NCI-H187 (cell line): ENCODE measurements at regions not wholly inside any gene's neighbourhood (a gene's known extent, or its start where the extent isn't known, plus 50 kb on each side); places are given as distances from the start of the nearest gene placed in this dataset.

Source experiments
- DNase-seq, 2 experiments: peaks; one replicate each; lab custom pipeline; 2025; lab: John Stamatoyannopoulos, UW

DNA sequence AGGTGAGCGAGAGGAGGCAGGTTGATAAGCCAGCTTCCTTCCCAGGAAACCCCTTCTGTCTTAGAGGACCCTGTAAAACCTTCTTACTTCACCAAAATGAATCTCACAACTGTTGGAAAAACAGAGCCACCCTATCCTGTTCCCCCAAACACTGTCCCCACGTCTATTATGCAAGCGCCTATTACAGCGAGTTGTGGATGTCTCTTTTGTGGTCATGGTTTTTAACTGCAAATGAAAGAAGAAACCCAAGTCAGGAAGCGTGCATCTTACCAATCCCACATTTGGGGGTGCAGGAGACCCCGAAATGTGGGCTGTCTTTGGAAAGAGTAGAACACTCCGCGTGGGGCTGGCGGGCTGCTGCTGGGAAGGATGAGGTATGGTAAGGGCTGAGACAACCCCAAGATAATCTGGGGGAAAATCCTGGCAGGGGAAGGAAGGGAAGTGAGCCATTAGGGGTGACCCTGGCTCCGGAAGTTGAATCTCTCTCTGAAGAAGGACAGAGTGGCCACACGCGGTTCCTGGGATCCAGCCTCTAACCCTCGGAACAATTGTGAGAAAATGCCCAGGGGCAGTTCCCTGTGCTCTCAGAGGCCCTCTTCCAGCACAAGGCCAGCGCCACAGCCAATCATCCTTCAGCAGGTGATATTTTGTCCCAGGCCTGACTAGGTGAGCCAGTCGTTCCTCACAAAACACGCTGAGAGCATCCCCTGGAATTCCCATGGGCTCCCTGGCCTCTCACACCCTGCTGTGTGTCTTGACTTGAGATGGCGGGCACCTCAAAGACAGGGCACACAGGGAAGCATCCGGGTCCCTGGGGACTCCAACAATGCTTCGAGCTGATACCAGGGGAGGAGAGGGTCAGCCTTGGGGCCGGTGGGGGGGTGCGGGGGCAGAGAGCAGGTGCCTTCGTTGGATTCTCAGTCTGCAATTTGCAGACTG, 168.5 kb upstream of the IRF2BP2 start:
- DNase-seq = no peak

DNA sequence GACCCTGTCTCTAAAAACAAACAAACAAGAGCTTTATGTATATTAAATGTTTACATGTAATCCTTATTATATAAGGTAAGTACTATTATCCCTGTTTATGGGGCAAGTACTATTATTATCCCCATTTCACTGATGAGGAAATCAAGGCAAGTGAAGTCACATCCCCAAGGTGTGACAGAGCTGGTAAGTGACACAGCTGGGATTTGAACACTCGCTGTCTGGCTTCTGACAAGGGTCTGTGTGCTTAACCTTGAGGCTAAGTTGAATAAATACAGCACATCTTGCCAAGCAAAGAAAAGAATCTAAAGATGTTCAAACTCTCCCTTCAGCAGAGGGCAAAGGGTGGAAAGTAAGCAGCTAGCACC, 167.9 kb upstream of the IRF2BP2 start:
- DNase-seq = no peak

DNA sequence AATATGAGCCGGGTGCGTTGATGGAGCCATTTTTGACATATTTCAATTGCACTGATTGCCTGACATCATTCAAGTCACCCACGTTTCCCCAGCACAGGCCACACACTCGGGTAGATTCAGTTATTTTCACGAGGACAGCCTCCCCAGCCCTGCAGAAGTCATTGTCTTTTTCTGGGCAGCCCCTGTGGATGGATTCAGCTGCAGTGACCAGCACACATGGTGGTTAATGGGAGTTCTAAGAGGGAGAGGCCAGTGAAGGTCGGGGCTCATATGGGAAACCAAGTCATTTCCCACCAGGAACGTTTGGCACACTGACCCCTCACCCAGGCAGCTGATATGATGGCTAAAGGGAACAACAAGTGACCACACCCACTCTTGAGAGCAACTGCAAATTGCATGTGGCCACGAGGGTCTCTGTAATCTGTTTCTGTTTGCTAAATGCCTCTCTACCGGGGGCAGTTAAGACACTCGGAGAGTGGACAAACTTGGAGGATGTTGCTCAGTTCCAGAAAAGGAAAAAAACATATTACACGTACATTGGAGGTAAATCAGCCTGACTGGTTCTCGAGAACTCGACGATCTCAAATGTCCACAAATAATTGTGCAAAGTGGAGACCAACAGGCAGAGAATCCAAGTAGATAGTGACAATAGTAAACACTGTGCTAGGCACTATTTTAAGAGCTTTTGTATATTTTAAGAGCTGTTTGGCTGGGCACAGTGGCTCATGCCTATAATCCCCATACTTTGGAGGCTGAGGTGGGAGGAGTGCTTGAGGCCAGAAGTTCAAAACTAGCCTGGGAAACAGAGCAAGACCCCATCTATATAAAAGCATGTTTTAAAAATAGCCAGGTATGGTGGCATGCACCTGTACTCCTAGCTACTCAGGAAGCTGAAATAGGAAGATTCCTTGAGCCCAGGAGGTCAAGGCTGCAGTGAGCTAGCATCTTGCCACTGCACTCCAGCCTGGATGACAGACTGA, 167.2 kb upstream of the IRF2BP2 start:
- no peak for DNase-seq

DNA sequence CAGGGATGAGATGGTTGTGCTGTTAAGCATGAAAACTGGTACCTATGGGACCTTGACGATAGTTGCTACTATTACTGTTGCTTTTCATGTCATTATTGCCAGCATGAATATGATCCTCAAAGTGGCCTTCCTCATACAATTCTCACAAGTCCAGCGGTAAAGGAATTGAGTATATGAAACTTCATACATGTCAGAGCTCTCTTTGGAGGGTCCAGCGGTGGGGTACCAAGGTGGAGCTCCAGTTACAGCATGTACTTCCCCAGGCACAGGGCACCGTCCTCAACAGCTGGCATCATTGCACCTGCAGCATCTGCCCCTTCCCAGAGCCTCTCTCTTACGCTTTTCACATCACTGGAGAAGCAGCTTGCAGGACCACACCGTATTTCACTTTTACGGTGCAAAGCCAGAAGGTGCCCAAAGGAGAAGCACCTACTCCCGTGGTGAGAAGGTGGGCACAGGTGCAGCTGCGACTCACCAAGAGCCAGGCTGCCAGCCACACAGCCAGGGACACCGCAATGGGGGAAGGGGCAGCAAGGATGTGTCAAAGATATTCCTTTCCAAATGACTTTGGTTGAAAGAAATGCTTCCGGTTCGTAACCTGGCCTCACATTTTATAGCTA, 166.4 kb upstream of the IRF2BP2 start:
- DNase-seq = no peak

DNA sequence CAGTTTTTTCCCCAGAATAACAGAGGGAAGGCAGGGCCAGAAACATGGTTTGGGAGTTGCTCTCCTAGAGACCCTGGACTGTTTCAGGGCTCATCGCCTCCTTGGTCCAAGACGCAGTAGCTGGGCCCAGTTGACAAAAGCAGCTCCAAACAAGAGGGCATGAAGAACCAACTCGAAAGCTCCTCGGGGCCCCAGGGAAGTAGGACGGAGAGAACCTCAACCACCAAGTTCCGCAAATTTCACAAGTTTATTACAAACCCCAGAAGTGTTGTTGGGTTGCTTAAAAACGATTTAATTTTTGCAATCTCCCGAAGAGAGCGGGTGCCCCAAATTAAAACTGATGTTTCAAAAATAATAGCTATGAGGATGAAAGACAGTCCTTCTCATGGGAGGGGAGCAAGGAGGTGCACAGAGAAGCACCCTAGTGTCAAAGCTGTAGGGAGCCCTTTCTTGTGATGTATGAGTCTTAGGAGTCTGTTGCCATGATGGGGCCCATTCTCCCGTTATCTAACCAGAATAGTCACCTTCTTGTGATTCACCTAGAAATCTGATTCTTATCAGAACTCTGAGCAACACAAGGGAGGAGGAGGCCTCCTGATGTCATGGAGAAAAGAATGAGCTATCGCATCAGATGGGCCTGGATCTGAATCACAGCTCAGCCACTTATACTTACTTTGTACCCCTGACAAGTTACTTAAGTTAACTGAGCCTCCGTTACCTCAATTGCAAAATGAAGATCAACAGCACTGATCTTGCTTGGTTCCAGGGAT, 165.7 kb upstream of the IRF2BP2 start:
- no peak for DNase-seq

GRCh38 chr1:234774971-234775370, 165.0 kb upstream of the IRF2BP2 start:
- no peak for DNase-seq

GRCh38 chr1:234773936-234774677, 164.1 kb upstream of the IRF2BP2 start:
- DNase-seq = no peak

- no peak for DNase-seq
Measured at GRCh38 chr1:234772345-234773147, 162.6 kb upstream of the IRF2BP2 start.

- no peak for DNase-seq
Measured at GRCh38 chr1:234771642-234772344, 161.8 kb upstream of the IRF2BP2 start.

DNA sequence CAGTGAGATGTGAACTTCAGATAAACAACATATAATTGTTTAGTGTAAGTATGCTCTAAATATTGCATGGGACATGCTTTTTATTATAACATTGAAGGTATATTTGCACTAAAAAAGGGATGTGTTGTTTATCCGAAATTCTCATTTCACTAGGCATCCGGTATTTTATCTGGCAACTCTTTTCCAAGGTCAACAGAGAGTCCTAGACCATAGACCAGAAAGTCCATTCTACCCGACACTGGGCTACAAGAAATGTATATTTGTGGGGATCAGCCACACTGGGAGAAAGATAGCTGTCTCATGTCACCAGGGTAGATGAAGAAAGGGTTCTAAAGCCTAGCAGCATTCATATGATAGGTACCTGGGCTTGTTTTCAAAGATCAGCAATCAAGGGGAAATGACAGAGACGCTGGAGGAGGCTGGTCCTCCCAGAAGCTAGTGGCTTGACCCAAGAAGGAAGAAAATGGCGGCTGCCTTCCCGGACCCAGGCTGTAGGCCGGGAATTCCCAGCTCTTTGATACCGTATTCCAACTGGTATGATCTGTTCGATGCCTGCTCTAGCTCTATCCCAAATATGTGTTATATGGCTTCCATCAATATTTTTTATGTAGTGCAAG, 161.1 kb upstream of the IRF2BP2 start:
- DNase-seq = no peak

DNA sequence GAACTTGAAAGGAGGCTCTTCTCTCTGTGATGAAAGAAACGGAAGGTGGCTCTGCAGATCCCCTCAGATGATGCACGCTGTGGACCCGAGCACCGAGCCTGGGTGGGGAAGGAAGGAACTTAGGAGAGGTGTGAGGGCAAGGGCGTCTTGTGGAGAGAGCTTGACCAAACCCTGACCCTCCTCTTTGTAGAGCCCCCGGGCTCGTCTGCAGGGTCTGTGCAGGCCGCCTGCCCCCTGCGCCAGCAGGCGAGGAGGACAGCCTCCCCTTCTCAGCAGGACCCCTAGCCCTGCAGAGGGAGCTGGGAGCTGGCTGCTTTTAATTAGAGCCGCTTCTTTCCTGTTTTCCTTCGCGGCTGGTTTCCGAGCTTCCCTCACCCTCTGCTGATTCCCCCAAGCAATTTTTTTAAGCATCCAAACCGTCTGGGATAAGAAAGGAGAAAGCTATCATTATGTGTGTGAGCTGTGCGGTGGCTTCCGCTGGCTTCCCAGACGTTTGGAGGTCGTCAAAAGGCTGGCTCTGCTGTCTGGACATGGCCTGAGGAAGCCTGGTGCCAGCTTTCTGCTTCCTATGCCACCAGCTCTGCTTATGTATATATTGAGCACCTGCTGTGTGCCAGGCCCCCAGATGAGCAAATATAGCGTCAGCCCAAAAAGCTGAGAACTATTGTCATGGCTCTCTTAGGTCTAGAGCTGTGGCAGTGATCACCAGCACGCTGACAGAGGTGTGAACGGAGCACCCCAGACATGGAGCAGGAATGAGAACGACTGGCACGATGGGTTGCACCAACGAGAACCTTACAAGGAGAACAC, 160.2 kb upstream of the IRF2BP2 start:
- DNase-seq = no peak

DNA sequence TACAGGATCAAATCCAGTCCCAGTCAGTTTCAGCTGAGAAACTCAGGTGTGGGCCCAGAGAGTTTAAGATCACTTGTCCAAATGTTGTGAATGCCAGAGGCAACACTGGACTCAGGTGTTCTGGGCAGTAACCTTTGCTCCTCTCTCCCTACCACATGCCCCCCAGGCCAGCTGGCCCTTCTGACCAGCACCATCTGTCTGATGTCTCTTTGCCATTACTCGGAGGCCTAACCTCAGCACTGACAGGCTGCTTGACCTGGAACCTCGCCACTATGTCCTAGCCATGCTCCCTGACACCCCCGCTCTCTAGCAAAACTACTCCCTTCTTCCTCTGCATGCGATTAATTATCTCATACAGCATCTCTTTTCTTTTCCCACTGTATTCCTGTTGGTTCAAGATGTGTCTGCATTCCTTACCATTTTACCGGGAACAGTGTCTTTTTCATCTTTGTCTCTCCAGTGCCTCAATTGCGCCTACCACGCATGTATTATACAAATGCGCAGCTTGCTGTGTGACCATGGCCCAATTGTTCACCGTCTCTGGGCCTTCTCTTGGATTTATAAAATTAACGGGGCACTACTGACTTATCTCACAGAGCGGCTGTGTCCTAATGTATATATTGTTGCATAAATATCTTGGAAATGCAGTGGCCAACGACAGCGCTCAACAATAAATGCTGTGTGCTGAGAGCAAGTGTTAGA, 159.5 kb upstream of the IRF2BP2 start:
- DNase-seq = no peak

DNA sequence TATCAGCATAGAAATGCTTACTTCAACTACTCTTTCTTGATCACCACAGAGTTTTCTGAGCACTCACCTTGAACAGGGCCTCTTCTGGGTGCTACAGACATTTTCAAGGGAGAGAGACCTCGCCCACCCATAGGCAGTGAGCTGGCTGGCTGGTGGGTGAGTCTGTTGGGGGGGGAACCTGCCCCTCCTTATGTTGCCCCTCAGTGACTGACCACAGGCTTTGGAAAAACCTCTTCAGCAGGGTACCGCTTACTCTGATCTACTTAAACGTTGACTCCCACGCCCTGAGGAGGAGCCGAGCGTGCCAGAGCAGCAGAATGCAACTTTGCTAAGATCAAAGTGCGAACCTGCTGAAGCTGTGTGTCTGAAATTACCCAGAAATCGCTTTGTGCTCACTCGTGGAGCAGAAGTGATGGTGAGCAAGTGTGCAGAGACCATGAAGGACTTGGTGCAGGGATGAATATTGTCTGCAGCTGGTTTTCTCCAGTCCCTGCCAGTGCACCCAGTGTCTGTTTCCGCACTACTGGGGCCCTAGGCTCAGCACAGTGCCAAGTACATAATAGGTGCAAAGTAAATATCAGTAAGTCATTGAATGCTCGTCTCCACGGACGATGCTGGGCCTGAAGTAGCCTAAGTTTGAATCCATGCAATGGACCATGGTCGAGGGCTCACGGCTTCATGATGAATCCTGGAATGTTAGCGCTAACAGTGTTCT, 158.7 kb upstream of the IRF2BP2 start:
- DNase-seq = no peak

DNA sequence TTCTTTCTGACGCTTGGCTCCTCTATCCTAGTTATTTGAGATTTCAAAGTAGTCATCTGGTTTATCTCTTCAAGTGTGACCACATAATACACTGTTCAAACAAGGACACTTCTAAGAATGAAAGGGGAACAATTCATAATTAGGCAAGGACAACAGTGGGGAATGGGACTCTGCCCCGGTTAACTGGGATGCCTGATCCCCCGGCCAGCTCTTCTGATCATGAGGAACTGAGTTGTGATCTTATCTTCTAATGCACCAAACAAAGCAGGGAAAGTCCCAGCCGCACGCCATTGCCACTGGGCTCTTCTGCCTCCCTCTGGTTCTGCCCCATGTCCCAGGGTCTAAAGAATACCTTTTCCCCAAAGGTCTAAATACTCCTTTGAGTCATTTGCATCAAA, 158.2 kb upstream of the IRF2BP2 start:
- no peak for DNase-seq

GRCh38 chr1:234765672-234766071, 155.7 kb upstream of the IRF2BP2 start:
- DNase-seq = no peak

DNA sequence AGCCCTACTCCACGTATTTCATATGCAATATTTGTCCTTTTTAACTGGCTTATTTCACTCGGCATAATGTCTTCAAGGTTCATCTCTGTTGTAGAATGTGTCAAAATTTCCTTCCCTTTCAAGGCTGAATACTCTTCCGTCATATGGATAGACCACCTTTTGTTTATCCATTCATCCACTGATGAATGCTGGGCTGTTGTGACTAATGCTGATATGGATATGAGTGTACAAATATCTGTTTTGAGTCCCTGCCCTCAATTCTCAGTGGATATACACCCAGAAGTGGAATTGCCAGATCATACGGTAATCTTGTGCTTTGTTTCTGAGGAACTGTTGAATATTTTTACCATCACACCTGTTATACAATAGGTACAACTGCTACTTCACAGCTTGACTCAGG, 155.2 kb upstream of the IRF2BP2 start:
- DNase-seq = no peak

- no peak for DNase-seq
Measured at GRCh38 chr1:234763910-234764309, 153.9 kb upstream of the IRF2BP2 start.
